Chondrocyte (in vitro differentiated cells): ENCODE measurements at regions not wholly inside any gene's neighbourhood (a gene's known extent, or its start where the extent isn't known, plus 50 kb on each side); places are given as distances from the start of the nearest gene placed in this dataset.

Source experiments
- DNase-seq: peaks from one replicate; pipeline ENCODE4 v3.0.0; 2021; ENCODE audit warnings: mixed read lengths, low spot score
- H3K27ac Mint-ChIP-seq: one replicate; pipeline ENCODE4 v1.8.0; 2021; ENCODE audit warnings: mild to moderate bottlenecking, moderate library complexity, mixed read lengths; ENCODE audit not compliant: unreplicated experiment
- H3K27me3 Mint-ChIP-seq: 2 replicates; pipeline ENCODE4 v1.8.0; 2021; ENCODE audit warnings: low read depth, mixed read lengths
- H3K36me3 Mint-ChIP-seq: 2 replicates; pipeline ENCODE4 v1.8.0; 2021; ENCODE audit warnings: low read depth, mixed read lengths
- H3K4me1 Mint-ChIP-seq: 2 replicates; pipeline ENCODE4 v1.8.0; 2021; ENCODE audit warnings: low read depth, mild to moderate bottlenecking, mixed read lengths
- H3K4me3 Mint-ChIP-seq: one replicate; pipeline ENCODE4 v1.8.0; 2021; ENCODE audit warnings: mild to moderate bottlenecking, moderate library complexity, mixed read lengths; ENCODE audit not compliant: unreplicated experiment
- H3K9me3 Mint-ChIP-seq: 2 replicates; pipeline ENCODE4 v1.8.0; 2021; ENCODE audit warnings: low read depth, mixed read lengths
- TF ChIP-seq, protein P1 (sequence below): fragments of 200-600 bp; sonication (generic); IDR thresholded peaks from 2 replicates; pipeline ENCODE4 v1.5.0; 2021; ENCODE audit warnings: antibody characterized with exemption, mild to moderate bottlenecking, moderate library complexity

DNA sequence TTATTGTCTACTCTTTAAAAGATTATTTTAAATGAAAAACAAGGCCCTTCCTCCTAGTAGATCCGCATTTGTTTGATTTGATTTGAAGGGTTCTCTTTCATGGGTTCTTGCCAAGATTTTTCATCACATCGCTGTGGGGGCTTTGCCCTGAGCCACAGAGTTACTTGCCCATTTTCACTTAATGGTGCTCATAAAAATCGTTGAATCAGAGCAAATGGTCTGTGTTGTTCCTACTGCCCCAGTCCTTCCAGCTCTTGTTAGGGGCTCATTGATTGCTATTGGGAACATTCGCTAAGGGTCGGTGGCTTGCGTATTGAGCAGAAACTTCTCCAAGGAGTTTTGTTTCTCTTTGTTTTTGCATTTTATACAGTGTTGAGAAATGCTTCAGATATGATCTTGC is 1023.4 kb upstream of the CDH8 start:
- Mint-ChIP-seq H3K4me1 (no peaks in the 10 kb centered on the region), H3K4me3 (no peak overlapping the region), H3K27ac (no peak overlapping the region), H3K9me3 (no peaks in the 10 kb centered on the region), H3K36me3 (no peaks in the 10 kb centered on the region), H3K27me3 (peaks cover 2% of the 10 kb centered on the region)
- TF ChIP-seq, protein P1, sequence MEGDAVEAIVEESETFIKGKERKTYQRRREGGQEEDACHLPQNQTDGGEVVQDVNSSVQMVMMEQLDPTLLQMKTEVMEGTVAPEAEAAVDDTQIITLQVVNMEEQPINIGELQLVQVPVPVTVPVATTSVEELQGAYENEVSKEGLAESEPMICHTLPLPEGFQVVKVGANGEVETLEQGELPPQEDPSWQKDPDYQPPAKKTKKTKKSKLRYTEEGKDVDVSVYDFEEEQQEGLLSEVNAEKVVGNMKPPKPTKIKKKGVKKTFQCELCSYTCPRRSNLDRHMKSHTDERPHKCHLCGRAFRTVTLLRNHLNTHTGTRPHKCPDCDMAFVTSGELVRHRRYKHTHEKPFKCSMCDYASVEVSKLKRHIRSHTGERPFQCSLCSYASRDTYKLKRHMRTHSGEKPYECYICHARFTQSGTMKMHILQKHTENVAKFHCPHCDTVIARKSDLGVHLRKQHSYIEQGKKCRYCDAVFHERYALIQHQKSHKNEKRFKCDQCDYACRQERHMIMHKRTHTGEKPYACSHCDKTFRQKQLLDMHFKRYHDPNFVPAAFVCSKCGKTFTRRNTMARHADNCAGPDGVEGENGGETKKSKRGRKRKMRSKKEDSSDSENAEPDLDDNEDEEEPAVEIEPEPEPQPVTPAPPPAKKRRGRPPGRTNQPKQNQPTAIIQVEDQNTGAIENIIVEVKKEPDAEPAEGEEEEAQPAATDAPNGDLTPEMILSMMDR = no peak
- no peak for DNase-seq

DNA sequence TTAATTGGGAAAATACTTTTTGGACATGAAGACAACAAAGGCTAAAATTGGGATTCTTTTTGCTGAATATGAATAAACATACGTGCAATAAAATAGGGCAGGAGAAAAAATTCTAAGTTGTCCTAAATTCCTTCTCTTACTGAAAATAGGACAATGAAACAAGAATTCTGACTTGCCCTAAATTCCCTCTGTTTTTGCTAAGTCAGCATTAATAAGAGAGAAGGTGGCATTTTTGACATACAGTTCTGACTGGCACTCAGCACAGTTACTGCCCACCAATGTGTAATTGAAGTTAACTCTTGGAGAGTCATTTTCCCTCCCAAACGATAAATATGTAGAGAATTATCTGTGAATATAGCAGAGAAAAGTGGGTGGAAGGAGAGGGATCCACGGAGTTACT is 1021.1 kb upstream of the CDH8 start:
- Mint-ChIP-seq H3K9me3 (no peaks in the 10 kb centered on the region), H3K36me3 (no peaks in the 10 kb centered on the region), H3K27me3 (no peaks in the 10 kb centered on the region), H3K4me3 (no peak overlapping the region), H3K27ac (no peak overlapping the region), H3K4me1 (no peaks in the 10 kb centered on the region)
- TF ChIP-seq, protein P1 = no peak
- DNase-seq = no peak

DNA sequence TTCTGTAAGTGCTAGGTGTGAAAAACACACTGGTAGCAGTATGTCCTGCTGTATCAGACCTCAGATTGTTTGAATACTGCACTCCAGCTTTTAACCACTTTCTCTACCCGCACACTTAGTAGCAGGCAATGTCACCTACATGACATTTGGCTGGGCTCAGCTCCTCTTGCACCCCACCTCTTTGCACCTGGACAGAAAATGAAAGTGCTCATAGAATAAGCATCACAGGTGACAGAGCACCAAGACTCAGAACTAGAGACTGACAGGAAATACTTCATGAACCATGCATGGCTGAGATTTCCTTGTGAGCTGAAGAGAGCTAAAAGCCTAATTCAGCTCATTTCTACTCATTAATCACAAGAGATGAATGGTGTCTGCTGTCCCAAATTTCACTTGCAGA is 1014.2 kb upstream of the CDH8 start:
- Mint-ChIP-seq H3K4me1 (no peaks in the 10 kb centered on the region), H3K27ac (no peak overlapping the region), H3K9me3 (no peaks in the 10 kb centered on the region), H3K36me3 (no peaks in the 10 kb centered on the region), H3K4me3 (no peak overlapping the region), H3K27me3 (no peaks in the 10 kb centered on the region)
- TF ChIP-seq, protein P1 = no peak
- DNase-seq = no peak

DNA sequence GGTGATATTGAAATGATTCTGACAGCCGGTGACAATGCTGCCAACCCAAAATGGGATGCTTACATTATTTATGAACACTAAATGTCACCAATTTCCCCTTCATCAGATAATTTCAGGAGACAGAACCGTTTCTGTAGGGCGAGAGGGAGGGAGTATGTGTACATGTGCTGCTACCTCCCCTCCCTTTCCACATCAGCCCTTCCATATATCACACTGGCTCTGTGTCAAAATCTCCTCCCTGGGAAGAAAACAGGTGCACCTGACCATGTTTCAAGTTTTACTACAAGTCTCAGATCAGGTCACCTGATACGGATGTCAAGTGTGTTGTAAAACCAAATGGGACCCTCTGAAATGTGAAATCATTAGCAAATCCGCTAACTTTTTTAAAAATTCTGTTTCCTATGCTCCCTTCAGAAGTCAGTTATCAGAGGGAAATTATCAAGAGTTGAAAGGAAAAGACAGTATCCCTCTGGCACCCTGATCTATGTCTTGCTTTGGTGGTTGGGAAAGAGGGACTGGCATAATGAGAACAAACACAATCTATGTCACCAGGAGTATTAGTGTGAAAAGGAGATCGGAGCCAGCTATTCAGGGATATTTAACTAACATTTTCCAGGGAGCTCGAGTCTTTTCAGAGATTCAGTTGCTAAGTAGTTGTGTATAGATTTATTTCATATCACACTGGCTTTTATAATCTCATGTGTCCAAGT is 1002.3 kb upstream of the CDH8 start:
- Mint-ChIP-seq H3K4me1 (no peaks in the 10 kb centered on the region), H3K36me3 (no peaks in the 10 kb centered on the region), H3K27ac (no peak overlapping the region), H3K27me3 (no peaks in the 10 kb centered on the region), H3K4me3 (no peak overlapping the region), H3K9me3 (peaks cover 5% of the 10 kb centered on the region)
- TF ChIP-seq, protein P1 = no peak
- no peak for DNase-seq

DNA sequence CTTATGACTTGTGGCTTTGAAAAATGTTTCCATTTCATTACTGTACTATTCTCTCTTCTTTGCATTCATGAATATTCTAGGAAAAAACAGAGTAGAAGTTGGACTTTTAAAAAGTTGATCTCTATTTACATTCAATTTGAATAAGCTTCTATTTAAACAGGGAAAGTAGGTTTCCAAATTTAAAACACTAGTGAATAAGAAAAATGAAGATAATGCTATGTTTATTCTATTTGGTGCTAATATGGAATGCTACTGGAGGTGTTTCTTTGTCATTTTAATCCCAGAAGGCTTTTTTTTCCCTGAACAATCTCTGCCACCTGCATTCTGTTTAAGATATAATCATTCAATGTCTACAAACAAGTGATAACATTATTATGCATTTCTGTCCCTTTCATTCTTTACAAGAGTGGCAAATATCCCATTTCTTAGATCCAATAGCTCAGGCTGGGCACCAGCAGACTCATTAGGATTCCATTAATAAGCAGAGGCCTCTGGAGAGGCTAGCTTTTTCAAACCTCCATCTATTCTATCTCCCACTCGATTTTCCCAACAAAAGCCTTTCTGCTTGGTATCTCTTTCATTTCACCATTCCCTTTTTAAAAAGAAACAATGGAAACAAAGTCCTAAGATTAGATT is 1001.6 kb upstream of the CDH8 start:
- Mint-ChIP-seq H3K27me3 (no peaks in the 10 kb centered on the region), H3K4me3 (no peak overlapping the region), H3K27ac (no peak overlapping the region), H3K4me1 (no peaks in the 10 kb centered on the region), H3K36me3 (no peaks in the 10 kb centered on the region), H3K9me3 (peaks cover 2% of the 10 kb centered on the region)
- DNase-seq = no peak
- TF ChIP-seq, protein P1 = no peak
